Neural cell (in vitro differentiated cells): ENCODE measurements at regions not wholly inside any gene's neighbourhood (a gene's known extent, or its start where the extent isn't known, plus 50 kb on each side); places are given as distances from the start of the nearest gene placed in this dataset.

Experiments used
- H2AFZ ChIP-seq: fragments of 200-600, 300-800 bp; sonication (generic), shearing (Covaris generic); 2 replicates; pipeline ENCODE4 v1.6.0; 2014; ENCODE audit warnings: low read depth, mild to moderate bottlenecking, antibody characterized with exemption, low read length, moderate library complexity
- H3F3A ChIP-seq: fragments of 200-600 bp; shearing (Covaris generic); 2 replicates; pipeline ENCODE4 v1.6.1; 2016; ENCODE audit warnings: mild to moderate bottlenecking, moderate library complexity, mixed read lengths, antibody characterized with exemption, low read length; ENCODE audit not compliant: insufficient read depth, poor library complexity, severe bottlenecking
- H3K27ac ChIP-seq: fragments of 200-600, 300-800 bp; sonication (generic), shearing (Covaris generic); 2 replicates; pipeline ENCODE4 v1.5.1; 2014; ENCODE audit warnings: mild to moderate bottlenecking, low read length, moderate library complexity
- H3K27me3 ChIP-seq: fragments of 300-800, 200-600 bp; sonication (generic), shearing (Covaris generic); 2 replicates; pipeline ENCODE4 v1.6.0; 2014; ENCODE audit warnings: mild to moderate bottlenecking, low read depth, low read length, moderate library complexity; ENCODE audit not compliant: insufficient read depth
- H3K36me3 ChIP-seq: fragments of 300-800, 200-600 bp; sonication (generic), shearing (Covaris generic); 2 replicates; pipeline ENCODE4 v1.5.1; 2014; ENCODE audit warnings: mild to moderate bottlenecking, antibody characterized with exemption, low read length, moderate library complexity; ENCODE audit not compliant: insufficient read depth
- H3K4me2 ChIP-seq: fragments of 300-800, 200-600 bp; sonication (generic), shearing (Covaris generic); 2 replicates; pipeline ENCODE4 v1.6.0; 2014; ENCODE audit warnings: mild to moderate bottlenecking, low read length
- H3K4me3 ChIP-seq: fragments of 300-800, 200-600 bp; sonication (generic), shearing (Covaris generic); 2 replicates; pipeline ENCODE4 v1.5.1; 2014; ENCODE audit warnings: mild to moderate bottlenecking, low read length, moderate library complexity
- H3K79me2 ChIP-seq: fragments of 200-600 bp; shearing (Covaris generic); replicated peaks from 2 replicates; pipeline ENCODE4 v1.6.0; 2014; ENCODE audit warnings: mild to moderate bottlenecking, low read length, moderate library complexity; ENCODE audit not compliant: insufficient read depth
- H3K9ac ChIP-seq: fragments of 300-800, 200-600 bp; sonication (generic), shearing (Covaris generic); 2 replicates; pipeline ENCODE4 v1.6.1; 2016; ENCODE audit warnings: mild to moderate bottlenecking, low read length, mixed read lengths
- H3K9me2 ChIP-seq: fragments of 200-600 bp; shearing (Covaris generic); 2 replicates; pipeline ENCODE4 v1.6.1; 2016; ENCODE audit warnings: mild to moderate bottlenecking, low read length, mixed read lengths; ENCODE audit not compliant: insufficient read depth
- H3K9me3 ChIP-seq: fragments of 200-600, 300-800 bp; sonication (generic), shearing (Covaris generic); 2 replicates; pipeline ENCODE4 v1.6.1; 2016; ENCODE audit warnings: mild to moderate bottlenecking, mixed run types, low read length, moderate library complexity, mixed read lengths
- H4K20me1 ChIP-seq: fragments of 200-600 bp; shearing (Covaris generic); 2 replicates; pipeline ENCODE4 v1.6.1; 2016; ENCODE audit warnings: mild to moderate bottlenecking, mixed run types; ENCODE audit not compliant: insufficient read depth
- EP300 ChIP-seq: fragments of 450-650 bp; conservative IDR thresholded peaks from 2 replicates; pipeline ENCODE4 v1.6.1; 2014; ENCODE audit warnings: antibody characterized with exemption, mild to moderate bottlenecking, moderate library complexity; ENCODE audit not compliant: poor library complexity, severe bottlenecking
- EZH2 ChIP-seq: fragments of 200-600, 300-800 bp; shearing (Covaris generic), sonication (generic); IDR thresholded peaks from 2 replicates; pipeline ENCODE4 v1.6.1; 2014; ENCODE audit warnings: antibody characterized with exemption, low read length, borderline replicate concordance, mild to moderate bottlenecking; ENCODE audit not compliant: insufficient read depth, poor library complexity, severe bottlenecking
- MXI1 ChIP-seq: fragments of 450-650 bp; conservative IDR thresholded peaks from 2 replicates; pipeline ENCODE4 v1.6.1; 2014; ENCODE audit warnings: antibody characterized with exemption, mild to moderate bottlenecking; ENCODE audit not compliant: poor library complexity, severe bottlenecking
- POLR2AphosphoS5 ChIP-seq: IDR thresholded peaks from 2 replicates; pipeline ENCODE4 v1.6.1; 2012
- RAD21 ChIP-seq: fragments of 450-650 bp; conservative IDR thresholded peaks from 2 replicates; pipeline ENCODE4 v1.6.1; 2014; ENCODE audit warnings: antibody characterized with exemption, mild to moderate bottlenecking, moderate library complexity
- SMC3 ChIP-seq: fragments of 450-650 bp; conservative IDR thresholded peaks from 2 replicates; pipeline ENCODE4 v1.6.1; 2014; ENCODE audit warnings: antibody characterized with exemption, mild to moderate bottlenecking, moderate library complexity; ENCODE audit not compliant: poor library complexity
- TAF1 ChIP-seq: IDR thresholded peaks from 2 replicates; pipeline ENCODE4 v1.6.1; 2012; ENCODE audit warnings: low read depth
- TF ChIP-seq, protein P1 (sequence below): IDR thresholded peaks from 2 replicates; pipeline ENCODE4 v1.6.1; 2012; ENCODE audit warnings: borderline replicate concordance
- TF ChIP-seq, protein P2 (sequence below): fragments of 450-650 bp; IDR thresholded peaks from 2 replicates; pipeline ENCODE4 v1.5.1; 2014; ENCODE audit warnings: antibody characterized with exemption, mild to moderate bottlenecking, moderate library complexity; ENCODE audit not compliant: poor library complexity, severe bottlenecking

DNA sequence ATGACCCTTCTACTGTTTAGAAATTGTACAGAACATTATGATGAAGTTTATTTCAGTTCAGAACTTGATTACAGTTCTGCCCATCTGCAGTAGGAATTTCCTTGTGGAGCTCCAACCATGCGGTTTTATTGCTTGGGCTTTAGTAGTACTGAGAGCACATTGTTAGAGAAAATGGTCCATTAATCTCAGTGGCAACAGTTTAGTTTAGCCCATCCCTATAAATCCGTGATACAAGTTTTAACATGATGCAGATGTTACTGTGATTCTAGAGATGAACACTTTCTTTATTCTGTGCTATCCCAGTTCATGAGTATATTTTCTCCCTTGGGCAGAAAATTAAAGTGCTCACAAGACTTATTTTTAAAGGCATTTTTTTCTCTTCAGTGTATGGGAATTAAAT lies 84.8 kb upstream of the FZD8 start:
- no peak overlapping the region for H2AFZ ChIP-seq
- H3K4me2 ChIP-seq = no peak overlapping the region
- no peaks in the 10 kb centered on the region for H3F3A ChIP-seq
- H3K27ac ChIP-seq = no peak overlapping the region
- no peak overlapping the region for H3K9ac ChIP-seq
- TF ChIP-seq, protein P1, sequence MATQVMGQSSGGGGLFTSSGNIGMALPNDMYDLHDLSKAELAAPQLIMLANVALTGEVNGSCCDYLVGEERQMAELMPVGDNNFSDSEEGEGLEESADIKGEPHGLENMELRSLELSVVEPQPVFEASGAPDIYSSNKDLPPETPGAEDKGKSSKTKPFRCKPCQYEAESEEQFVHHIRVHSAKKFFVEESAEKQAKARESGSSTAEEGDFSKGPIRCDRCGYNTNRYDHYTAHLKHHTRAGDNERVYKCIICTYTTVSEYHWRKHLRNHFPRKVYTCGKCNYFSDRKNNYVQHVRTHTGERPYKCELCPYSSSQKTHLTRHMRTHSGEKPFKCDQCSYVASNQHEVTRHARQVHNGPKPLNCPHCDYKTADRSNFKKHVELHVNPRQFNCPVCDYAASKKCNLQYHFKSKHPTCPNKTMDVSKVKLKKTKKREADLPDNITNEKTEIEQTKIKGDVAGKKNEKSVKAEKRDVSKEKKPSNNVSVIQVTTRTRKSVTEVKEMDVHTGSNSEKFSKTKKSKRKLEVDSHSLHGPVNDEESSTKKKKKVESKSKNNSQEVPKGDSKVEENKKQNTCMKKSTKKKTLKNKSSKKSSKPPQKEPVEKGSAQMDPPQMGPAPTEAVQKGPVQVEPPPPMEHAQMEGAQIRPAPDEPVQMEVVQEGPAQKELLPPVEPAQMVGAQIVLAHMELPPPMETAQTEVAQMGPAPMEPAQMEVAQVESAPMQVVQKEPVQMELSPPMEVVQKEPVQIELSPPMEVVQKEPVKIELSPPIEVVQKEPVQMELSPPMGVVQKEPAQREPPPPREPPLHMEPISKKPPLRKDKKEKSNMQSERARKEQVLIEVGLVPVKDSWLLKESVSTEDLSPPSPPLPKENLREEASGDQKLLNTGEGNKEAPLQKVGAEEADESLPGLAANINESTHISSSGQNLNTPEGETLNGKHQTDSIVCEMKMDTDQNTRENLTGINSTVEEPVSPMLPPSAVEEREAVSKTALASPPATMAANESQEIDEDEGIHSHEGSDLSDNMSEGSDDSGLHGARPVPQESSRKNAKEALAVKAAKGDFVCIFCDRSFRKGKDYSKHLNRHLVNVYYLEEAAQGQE = no peak
- TF ChIP-seq TAF1 (no peak), POLR2AphosphoS5 (no peak), SMC3 (no peak), MXI1 (no peak), EZH2 (no peak), RAD21 (no peak), EP300 (no peak)
- TF ChIP-seq, protein P2, sequence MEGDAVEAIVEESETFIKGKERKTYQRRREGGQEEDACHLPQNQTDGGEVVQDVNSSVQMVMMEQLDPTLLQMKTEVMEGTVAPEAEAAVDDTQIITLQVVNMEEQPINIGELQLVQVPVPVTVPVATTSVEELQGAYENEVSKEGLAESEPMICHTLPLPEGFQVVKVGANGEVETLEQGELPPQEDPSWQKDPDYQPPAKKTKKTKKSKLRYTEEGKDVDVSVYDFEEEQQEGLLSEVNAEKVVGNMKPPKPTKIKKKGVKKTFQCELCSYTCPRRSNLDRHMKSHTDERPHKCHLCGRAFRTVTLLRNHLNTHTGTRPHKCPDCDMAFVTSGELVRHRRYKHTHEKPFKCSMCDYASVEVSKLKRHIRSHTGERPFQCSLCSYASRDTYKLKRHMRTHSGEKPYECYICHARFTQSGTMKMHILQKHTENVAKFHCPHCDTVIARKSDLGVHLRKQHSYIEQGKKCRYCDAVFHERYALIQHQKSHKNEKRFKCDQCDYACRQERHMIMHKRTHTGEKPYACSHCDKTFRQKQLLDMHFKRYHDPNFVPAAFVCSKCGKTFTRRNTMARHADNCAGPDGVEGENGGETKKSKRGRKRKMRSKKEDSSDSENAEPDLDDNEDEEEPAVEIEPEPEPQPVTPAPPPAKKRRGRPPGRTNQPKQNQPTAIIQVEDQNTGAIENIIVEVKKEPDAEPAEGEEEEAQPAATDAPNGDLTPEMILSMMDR = no peak
- H3K36me3 ChIP-seq = no peaks in the 10 kb centered on the region
- no peak overlapping the region for H3K4me3 ChIP-seq
- no peaks in the 10 kb centered on the region for H3K79me2 ChIP-seq
- no peaks in the 10 kb centered on the region for H3K9me3 ChIP-seq
- no peaks in the 10 kb centered on the region for H4K20me1 ChIP-seq
- no peaks in the 10 kb centered on the region for H3K9me2 ChIP-seq
- no peaks in the 10 kb centered on the region for H3K27me3 ChIP-seq

DNA sequence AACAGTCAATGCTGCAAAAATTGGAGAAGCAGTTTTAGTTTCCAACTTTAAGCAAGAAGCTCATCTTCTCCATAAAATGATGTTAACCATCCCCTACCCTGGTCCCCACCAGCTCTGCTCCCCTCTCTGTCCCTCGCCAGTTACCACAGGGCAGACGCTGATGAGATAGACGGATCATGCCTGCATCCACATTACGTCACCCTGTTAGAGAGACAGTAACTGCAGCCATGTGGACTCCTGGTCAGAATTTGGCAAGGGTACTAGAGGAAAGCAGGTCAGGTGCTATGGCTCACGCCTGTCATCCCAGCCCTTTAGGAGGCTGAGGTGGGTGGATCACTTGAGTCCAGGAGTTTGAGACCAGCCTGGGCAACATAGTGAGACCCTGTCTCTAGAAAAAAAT lies 81.9 kb upstream of the FZD8 start:
- Histone ChIP-seq H3K4me2 (no peak overlapping the region), H3K4me3 (no peak overlapping the region), H2AFZ (no peak overlapping the region), H3K36me3 (no peaks in the 10 kb centered on the region), H3K27ac (no peak overlapping the region), H3K9me2 (no peaks in the 10 kb centered on the region), H3K9me3 (no peaks in the 10 kb centered on the region), H4K20me1 (no peaks in the 10 kb centered on the region), H3K27me3 (no peaks in the 10 kb centered on the region), H3F3A (no peaks in the 10 kb centered on the region), H3K79me2 (no peaks in the 10 kb centered on the region), H3K9ac (no peak overlapping the region)
- TF ChIP-seq MXI1 (no peak), POLR2AphosphoS5 (no peak), EZH2 (no peak), EP300 (no peak), SMC3 (no peak), RAD21 (no peak), TAF1 (no peak)
- TF ChIP-seq, protein P1 = no peak
- TF ChIP-seq, protein P2 = no peak
